ENCODE measurements at regions not wholly inside any gene's neighbourhood (a gene's known extent, or its start where the extent isn't known, plus 50 kb on each side); places are given as distances from the start of the nearest gene placed in this dataset.

DNA sequence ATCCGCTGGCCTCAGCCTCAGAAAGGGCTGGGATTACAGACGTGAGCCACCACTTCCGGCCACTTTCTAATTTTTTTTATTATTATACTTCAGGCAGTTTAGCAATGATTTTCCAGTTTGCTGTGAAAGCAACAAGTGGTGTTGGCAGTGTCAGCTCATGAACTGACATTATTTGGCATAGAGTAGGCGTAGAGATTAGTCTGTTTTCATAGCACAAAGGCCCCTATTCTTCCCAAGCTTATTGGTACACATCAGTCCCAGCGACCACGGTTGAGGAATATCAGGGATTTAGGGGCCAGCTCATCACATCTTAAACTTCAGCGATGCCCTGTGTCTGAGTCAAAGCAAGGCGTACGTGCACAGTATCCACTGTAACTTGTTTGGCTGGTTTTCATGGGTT lies 53.0 kb upstream of the RASSF6 start:
- TF ChIP-seq, protein P1, sequence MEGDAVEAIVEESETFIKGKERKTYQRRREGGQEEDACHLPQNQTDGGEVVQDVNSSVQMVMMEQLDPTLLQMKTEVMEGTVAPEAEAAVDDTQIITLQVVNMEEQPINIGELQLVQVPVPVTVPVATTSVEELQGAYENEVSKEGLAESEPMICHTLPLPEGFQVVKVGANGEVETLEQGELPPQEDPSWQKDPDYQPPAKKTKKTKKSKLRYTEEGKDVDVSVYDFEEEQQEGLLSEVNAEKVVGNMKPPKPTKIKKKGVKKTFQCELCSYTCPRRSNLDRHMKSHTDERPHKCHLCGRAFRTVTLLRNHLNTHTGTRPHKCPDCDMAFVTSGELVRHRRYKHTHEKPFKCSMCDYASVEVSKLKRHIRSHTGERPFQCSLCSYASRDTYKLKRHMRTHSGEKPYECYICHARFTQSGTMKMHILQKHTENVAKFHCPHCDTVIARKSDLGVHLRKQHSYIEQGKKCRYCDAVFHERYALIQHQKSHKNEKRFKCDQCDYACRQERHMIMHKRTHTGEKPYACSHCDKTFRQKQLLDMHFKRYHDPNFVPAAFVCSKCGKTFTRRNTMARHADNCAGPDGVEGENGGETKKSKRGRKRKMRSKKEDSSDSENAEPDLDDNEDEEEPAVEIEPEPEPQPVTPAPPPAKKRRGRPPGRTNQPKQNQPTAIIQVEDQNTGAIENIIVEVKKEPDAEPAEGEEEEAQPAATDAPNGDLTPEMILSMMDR (conservative IDR thresholded peaks at IDR 0.05; ENCODE audit: low read length), result no peak
- TF ChIP-seq EZH2phosphoT487 (IDR thresholded peaks at IDR 0.05; ENCODE audit: borderline replicate concordance), result no peak

Data from Loucy (cell line).